HepG2 (cell line): ENCODE measurements at regions not wholly inside any gene's neighbourhood (a gene's known extent, or its start where the extent isn't known, plus 50 kb on each side); places are given as distances from the start of the nearest gene placed in this dataset.

Experiments
- BCL6 ChIP-seq: IDR thresholded peaks from 2 replicates; pipeline ENCODE4 v1.6.1; 2016; ENCODE audit warnings: missing genetic modification reagents, missing compliant biosample characterization
- BRCA1 ChIP-seq: sonication (generic); formaldehyde crosslinking; IDR thresholded peaks from 2 replicates; pipeline ENCODE4 v1.4.0; 2020; ENCODE audit warnings: missing genetic modification reagents
- HOXA9 ChIP-seq: sonication (generic); formaldehyde crosslinking; IDR thresholded peaks from 2 replicates; pipeline ENCODE4 v1.8.1; 2022; ENCODE audit warnings: missing genetic modification reagents, mild to moderate bottlenecking, moderate library complexity, borderline replicate concordance
- TBL1XR1 ChIP-seq: fragments of 150-350 bp; IDR thresholded peaks from 2 replicates; pipeline ENCODE4 v1.6.1; 2014; ENCODE audit warnings: borderline replicate concordance, low read length; ENCODE audit not compliant: partially characterized antibody
- ZNF33A ChIP-seq: sonication (generic); formaldehyde crosslinking; IDR thresholded peaks from 2 replicates; pipeline ENCODE4 v1.5.1; 2020; ENCODE audit warnings: missing genetic modification reagents, mild to moderate bottlenecking, moderate library complexity, borderline replicate concordance
- ZNF7 ChIP-seq: IDR thresholded peaks from 2 replicates; pipeline ENCODE4 v1.6.1; 2016; ENCODE audit warnings: missing biosample characterization, missing genetic modification reagents
- ZNF746 ChIP-seq: sonication (generic); formaldehyde crosslinking; IDR thresholded peaks from 2 replicates; pipeline ENCODE4 v1.8.0; 2022; ENCODE audit warnings: mild to moderate bottlenecking, missing genetic modification reagents
- ZNF850 ChIP-seq: sonication (generic); formaldehyde crosslinking; conservative IDR thresholded peaks from 2 replicates; pipeline ENCODE4 v1.9.0; 2021; ENCODE audit warnings: mild to moderate bottlenecking, missing genetic modification reagents
- TF ChIP-seq, protein P1 (sequence below), 2 experiments: fragments of 450-650 bp in 1 of 2; sonication (generic) in 1 of 2; formaldehyde crosslinking in 1 of 2; IDR thresholded peaks; 2 replicates each; pipeline versions ENCODE4 v1.6.1 to v1.8.0; 2016 to 2022; ENCODE audit warnings: antibody characterized with exemption in 1 of 2, mild to moderate bottlenecking in 1 of 2, missing genetic modification reagents in 1 of 2
- TF ChIP-seq, protein P2 (sequence below): sonication (generic); formaldehyde crosslinking; IDR thresholded peaks from one replicate; pipeline ENCODE4 v1.5.1; 2020; ENCODE audit warnings: mild to moderate bottlenecking, missing genetic modification reagents; ENCODE audit errors: not compliant biosample characterization

- TF ChIP-seq, protein P1, sequence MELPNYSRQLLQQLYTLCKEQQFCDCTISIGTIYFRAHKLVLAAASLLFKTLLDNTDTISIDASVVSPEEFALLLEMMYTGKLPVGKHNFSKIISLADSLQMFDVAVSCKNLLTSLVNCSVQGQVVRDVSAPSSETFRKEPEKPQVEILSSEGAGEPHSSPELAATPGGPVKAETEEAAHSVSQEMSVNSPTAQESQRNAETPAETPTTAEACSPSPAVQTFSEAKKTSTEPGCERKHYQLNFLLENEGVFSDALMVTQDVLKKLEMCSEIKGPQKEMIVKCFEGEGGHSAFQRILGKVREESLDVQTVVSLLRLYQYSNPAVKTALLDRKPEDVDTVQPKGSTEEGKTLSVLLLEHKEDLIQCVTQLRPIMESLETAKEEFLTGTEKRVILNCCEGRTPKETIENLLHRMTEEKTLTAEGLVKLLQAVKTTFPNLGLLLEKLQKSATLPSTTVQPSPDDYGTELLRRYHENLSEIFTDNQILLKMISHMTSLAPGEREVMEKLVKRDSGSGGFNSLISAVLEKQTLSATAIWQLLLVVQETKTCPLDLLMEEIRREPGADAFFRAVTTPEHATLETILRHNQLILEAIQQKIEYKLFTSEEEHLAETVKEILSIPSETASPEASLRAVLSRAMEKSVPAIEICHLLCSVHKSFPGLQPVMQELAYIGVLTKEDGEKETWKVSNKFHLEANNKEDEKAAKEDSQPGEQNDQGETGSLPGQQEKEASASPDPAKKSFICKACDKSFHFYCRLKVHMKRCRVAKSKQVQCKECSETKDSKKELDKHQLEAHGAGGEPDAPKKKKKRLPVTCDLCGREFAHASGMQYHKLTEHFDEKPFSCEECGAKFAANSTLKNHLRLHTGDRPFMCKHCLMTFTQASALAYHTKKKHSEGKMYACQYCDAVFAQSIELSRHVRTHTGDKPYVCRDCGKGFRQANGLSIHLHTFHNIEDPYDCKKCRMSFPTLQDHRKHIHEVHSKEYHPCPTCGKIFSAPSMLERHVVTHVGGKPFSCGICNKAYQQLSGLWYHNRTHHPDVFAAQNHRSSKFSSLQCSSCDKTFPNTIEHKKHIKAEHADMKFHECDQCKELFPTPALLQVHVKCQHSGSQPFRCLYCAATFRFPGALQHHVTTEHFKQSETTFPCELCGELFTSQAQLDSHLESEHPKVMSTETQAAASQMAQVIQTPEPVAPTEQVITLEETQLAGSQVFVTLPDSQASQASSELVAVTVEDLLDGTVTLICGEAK (IDR thresholded peaks at IDR 0.05), result no peak
- TF ChIP-seq, protein P1 (CRISPR knock-in tag; IDR thresholded peaks at IDR 0.05), result no peak
- TF ChIP-seq HOXA9, result no peak
- no peak for TF ChIP-seq ZNF7 (CRISPR knock-in tag)
- no peak for TF ChIP-seq ZNF850 (CRISPR knock-in tag)
- no peak for TF ChIP-seq TBL1XR1
- TF ChIP-seq, protein P2, sequence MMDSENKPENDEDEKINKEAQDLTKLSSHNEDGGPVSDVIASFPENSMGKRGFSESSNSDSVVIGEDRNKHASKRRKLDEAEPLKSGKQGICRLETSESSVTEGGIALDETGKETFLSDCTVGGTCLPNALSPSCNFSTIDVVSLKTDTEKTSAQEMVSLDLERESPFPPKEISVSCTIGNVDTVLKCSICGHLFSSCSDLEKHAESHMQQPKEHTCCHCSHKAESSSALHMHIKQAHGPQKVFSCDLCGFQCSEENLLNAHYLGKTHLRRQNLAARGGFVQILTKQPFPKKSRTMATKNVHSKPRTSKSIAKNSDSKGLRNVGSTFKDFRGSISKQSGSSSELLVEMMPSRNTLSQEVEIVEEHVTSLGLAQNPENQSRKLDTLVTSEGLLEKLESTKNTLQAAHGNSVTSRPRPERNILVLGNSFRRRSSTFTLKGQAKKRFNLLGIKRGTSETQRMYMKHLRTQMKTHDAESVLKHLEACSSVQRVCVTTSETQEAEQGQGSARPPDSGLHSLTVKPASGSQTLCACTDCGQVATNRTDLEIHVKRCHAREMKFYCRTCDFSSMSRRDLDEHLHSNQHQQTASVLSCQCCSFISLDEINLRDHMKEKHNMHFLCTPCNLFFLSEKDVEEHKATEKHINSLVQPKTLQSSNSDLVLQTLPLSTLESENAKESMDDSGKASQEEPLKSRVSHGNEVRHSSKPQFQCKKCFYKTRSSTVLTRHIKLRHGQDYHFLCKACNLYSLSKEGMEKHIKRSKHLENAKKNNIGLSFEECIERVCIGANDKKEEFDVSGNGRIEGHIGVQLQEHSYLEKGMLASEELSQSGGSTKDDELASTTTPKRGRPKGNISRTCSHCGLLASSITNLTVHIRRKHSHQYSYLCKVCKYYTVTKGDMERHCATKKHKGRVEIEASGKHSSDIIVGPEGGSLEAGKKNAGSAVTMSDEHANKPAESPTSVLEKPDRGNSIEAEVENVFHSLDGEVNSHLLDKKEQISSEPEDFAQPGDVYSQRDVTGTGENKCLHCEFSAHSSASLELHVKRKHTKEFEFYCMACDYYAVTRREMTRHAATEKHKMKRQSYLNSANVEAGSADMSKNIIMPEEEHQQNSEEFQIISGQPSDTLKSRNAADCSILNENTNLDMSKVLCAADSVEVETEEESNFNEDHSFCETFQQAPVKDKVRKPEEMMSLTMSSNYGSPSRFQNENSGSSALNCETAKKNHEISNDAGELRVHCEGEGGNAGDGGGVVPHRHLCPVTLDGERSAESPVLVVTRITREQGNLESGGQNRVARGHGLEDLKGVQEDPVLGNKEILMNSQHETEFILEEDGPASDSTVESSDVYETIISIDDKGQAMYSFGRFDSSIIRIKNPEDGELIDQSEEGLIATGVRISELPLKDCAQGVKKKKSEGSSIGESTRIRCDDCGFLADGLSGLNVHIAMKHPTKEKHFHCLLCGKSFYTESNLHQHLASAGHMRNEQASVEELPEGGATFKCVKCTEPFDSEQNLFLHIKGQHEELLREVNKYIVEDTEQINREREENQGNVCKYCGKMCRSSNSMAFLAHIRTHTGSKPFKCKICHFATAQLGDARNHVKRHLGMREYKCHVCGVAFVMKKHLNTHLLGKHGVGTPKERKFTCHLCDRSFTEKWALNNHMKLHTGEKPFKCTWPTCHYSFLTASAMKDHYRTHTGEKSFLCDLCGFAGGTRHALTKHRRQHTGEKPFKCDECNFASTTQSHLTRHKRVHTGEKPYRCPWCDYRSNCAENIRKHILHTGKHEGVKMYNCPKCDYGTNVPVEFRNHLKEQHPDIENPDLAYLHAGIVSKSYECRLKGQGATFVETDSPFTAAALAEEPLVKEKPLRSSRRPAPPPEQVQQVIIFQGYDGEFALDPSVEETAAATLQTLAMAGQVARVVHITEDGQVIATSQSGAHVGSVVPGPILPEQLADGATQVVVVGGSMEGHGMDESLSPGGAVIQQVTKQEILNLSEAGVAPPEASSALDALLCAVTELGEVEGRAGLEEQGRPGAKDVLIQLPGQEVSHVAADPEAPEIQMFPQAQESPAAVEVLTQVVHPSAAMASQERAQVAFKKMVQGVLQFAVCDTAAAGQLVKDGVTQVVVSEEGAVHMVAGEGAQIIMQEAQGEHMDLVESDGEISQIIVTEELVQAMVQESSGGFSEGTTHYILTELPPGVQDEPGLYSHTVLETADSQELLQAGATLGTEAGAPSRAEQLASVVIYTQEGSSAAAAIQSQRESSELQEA (CRISPR knock-in tag), result no peak
- no peak for TF ChIP-seq ZNF33A (CRISPR knock-in tag)
- TF ChIP-seq BCL6 (CRISPR knock-in tag), result no peak
- no peak for TF ChIP-seq ZNF746 (CRISPR knock-in tag)
- TF ChIP-seq BRCA1 (CRISPR knock-in tag), result no peak
Observed at GRCh38 chr7:68816491-68816890, 781.8 kb upstream of the AUTS2 start (continued).
